ENCODE measurements at regions not wholly inside any gene's neighbourhood (a gene's known extent, or its start where the extent isn't known, plus 50 kb on each side); places are given as distances from the start of the nearest gene placed in this dataset.
A peak's percentile ranks its signal among the peaks of the same experiment; 100 is the strongest.

DNA sequence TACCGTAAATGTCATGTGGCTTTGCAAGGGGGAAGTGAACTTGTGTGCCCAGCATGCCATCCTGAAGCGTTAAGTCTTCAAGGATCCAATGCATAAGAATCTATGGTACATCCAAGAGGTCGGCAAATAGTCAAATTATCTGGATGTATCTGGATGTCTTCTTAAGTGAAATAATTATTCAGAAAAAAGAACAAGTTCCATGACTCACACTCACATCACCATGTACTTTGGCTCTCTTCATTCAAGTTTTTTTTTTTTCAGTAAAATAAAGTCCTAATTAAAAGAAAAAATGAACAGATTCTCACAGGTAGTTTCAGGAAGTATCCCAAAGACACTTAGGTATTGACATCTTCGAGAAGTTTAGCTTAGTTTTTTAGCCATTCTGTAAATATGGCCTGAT is 62.7 kb upstream of the MEGF10 start:
- H3K27me3 Mint-ChIP-seq, result no peaks in the 10 kb centered on the region
- H3K27ac Mint-ChIP-seq, result no peak overlapping the region
- H3K4me3 Mint-ChIP-seq, result no peak overlapping the region

DNA sequence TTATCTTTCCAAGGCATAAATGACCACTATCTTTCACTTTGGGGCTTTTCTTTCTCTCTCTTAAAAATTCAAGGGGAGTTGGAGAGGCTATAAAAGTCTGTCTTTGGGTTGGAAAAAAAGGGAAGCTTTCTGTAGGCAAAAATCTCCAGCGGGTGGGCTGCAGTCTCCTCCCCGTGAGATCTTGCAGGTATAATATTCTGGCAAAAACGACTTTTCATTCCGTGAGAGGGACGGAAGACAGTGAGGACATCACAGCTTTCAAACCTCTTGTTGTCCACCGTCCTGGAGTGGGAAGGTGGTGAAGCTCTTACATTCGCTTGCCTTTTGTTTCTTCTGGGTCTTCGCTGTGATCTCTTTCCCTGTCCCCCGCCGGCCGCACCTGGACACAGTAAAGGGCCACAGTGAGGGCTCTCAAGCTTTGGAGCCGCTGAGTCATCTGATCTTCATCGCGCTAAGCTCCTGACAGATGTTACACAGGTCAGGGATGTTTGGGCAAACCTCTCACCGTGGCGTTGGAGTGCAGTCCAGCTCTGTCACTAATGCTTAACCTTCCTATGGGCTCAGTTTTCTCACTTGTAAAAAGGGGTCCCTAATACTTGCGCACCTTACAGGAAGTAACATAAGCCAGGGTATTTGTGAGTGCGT is 61.9 kb upstream of the MEGF10 start:
- DNase-seq (ENCODE audit: low spot score) (no peak), ATAC-seq (no peak)
- Mint-ChIP-seq H3K27ac (no peak overlapping the region), H3K36me3 (no peaks in the 10 kb centered on the region), H3K4me3 (peak overlapping the region; percentile 55), H3K9me3 (no peaks in the 10 kb centered on the region), H3K4me1 (ENCODE audit: low read depth in 2 of 2) (no peaks in the 10 kb centered on the region), H3K27me3 (no peaks in the 10 kb centered on the region)

More for the DNA sequence above, 62.7 kb upstream of the MEGF10 start:
- Mint-ChIP-seq H3K9me3 (no peaks in the 10 kb centered on the region), H3K36me3 (no peaks in the 10 kb centered on the region), H3K4me1 (ENCODE audit: low read depth in 2 of 2) (no peaks in the 10 kb centered on the region)
- ATAC-seq (no peak), DNase-seq (ENCODE audit: low spot score) (no peak)

DNA sequence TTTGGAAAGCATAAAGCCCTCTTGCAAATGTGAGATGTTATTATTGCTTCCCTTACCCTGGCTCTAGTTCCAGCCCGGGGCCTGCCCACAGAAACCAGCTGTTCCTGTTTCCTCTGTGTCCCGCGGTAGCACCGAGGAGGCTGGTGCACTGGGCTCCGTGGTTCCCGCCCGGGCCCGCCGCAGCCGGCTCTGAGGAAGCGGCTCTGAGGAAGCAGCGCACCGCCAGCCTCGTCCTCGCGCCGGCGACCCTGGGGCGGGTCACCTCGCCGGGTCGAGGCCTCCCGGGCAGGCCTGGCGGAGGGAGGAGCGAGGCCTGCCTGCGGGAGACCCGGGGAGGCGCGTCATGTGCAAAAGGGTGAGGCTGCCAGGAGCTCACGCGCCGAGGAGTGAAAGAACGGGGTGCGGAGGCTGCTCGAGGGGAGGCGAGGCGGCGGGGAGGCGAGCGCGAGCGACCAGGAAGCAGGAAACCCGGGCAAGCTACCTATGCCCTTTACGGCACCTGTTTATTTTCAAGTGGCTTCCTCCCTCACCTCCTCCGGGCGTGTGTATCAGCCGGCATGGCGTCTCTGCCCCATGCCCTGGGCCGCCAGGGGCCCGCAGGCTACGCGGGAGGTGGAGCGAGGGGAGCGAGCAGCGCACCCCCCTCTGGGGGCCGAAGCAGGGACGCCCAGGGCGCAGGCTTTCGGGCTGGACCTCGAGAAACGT is 61.3 kb upstream of the MEGF10 start:
- Mint-ChIP-seq H3K4me1 (ENCODE audit: low read depth in 2 of 2) (no peaks in the 10 kb centered on the region), H3K27me3 (no peaks in the 10 kb centered on the region), H3K9me3 (no peaks in the 10 kb centered on the region), H3K36me3 (no peaks in the 10 kb centered on the region), H3K27ac (no peak overlapping the region), H3K4me3 (peak overlapping the region; percentile 55)
- DNase-seq (ENCODE audit: low spot score), result peak; percentile 64
- ATAC-seq, result peak; percentile 78 to 84

DNA sequence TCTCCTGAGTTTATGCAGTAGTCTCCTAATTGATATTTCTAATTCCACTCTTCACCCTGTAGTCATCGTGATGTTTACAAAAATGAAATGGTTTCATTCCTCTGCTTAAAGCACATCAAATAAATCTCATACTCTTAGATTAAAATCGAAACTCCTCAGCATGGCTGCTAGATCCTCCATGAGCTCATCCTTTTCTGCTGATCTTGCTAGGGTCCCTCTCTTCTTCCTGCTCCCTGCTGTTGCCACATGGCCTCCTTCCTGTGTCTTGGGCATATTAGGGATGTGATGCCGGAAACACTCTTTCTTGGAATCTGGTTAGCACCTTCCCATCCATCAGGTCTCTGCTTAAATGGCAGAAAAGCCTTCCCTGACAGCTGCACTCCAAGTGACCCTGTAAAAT is 59.5 kb upstream of the MEGF10 start:
- no peaks in the 10 kb centered on the region for H3K4me1 Mint-ChIP-seq (ENCODE audit: low read depth in 2 of 2)
- no peak for DNase-seq (ENCODE audit: low spot score)
- no peak overlapping the region for H3K27ac Mint-ChIP-seq
- no peaks in the 10 kb centered on the region for H3K36me3 Mint-ChIP-seq
- peak overlapping the region; percentile 43 for H3K4me3 Mint-ChIP-seq
- ATAC-seq, result no peak
- H3K27me3 Mint-ChIP-seq, result no peaks in the 10 kb centered on the region
- H3K9me3 Mint-ChIP-seq, result no peaks in the 10 kb centered on the region

DNA sequence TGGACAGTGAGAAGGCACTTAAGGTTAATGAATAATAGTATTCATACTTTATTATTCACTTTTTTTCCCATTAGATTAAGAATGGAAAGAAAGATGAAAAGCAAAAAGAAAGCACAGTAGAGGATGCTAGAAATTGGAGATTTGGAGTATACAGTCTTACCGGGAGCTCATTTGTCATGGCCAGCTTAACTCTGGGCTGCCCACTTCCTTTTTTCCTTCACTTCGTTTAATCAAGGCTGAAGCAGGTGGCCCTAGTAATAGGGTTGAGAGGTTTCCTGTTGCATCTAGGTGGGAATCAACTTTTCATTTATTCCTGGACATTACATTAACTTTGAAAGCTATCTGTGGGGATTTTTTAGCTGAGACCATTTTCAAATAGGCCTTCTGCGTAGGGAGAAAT is 57.0 kb upstream of the MEGF10 start:
- Mint-ChIP-seq H3K36me3 (no peaks in the 10 kb centered on the region), H3K27ac (no peak overlapping the region), H3K4me1 (ENCODE audit: low read depth in 2 of 2) (no peaks in the 10 kb centered on the region), H3K27me3 (no peaks in the 10 kb centered on the region), H3K4me3 (no peak overlapping the region), H3K9me3 (no peaks in the 10 kb centered on the region)
- DNase-seq (ENCODE audit: low spot score) (no peak), ATAC-seq (no peak)

DNA sequence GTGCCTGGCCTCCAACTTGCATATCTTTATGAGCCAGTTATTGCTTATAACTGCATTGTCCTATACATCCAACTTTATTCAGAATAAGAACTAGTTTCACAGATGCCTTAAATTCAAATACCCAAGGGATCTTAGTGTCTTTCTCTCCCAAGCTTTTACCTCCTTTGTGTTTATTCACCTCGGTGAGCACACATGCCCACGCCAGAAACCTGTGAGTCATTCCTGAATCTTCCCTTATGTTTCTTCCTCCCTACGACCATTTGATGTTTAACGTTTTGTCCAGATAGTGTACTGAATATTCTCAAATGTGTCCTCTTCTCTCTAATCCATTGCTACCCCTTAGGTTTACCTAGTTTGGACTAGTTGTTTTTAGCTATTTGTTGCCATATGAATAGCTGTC is 55.5 kb upstream of the MEGF10 start:
- no peaks in the 10 kb centered on the region for H3K9me3 Mint-ChIP-seq
- ATAC-seq, result no peak
- H3K36me3 Mint-ChIP-seq, result no peaks in the 10 kb centered on the region
- no peak overlapping the region for H3K4me3 Mint-ChIP-seq
- no peaks in the 10 kb centered on the region for H3K27me3 Mint-ChIP-seq
- no peak for DNase-seq (ENCODE audit: low spot score)
- H3K4me1 Mint-ChIP-seq (ENCODE audit: low read depth in 2 of 2), result no peaks in the 10 kb centered on the region
- no peak overlapping the region for H3K27ac Mint-ChIP-seq

DNA sequence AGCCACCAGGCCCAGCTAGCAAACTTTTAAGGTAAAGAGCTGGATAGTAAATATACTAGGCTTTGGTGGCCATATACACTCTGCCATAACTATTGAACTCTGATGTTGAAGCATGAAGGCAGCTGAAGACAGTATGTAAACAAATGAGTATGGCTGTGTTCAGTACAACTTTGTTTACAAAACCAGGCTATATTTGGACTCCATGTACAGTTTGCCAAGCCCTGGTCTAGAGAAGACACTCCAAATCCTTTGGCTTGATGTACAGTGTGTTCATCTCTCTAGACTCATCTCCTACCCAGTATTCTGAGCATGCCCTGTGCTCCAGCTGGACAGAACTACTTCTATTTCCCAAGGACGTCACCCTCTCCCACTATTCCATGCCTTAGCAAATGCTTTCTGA is 54.3 kb upstream of the MEGF10 start:
- no peaks in the 10 kb centered on the region for H3K4me1 Mint-ChIP-seq (ENCODE audit: low read depth in 2 of 2)
- H3K9me3 Mint-ChIP-seq, result no peaks in the 10 kb centered on the region
- no peak for DNase-seq (ENCODE audit: low spot score)
- no peak for ATAC-seq
- H3K27me3 Mint-ChIP-seq, result no peaks in the 10 kb centered on the region
- H3K27ac Mint-ChIP-seq, result no peak overlapping the region
- H3K4me3 Mint-ChIP-seq, result no peak overlapping the region
- H3K36me3 Mint-ChIP-seq, result no peaks in the 10 kb centered on the region

Data from natural killer cell treated with Interleukin-12 subunit alpha and Interleukin-12 subunit beta and Interleukin-15 and Interleukin-18, amount 100 ng/mL, for 72 hours (primary cell).